Subcutaneous abdominal adipose tissue (tissue), 5 donors: ENCODE measurements at regions not wholly inside any gene's neighbourhood (a gene's known extent, or its start where the extent isn't known, plus 50 kb on each side); places are given as distances from the start of the nearest gene placed in this dataset.
"Not testable (repeated sequence)": the region's sequence is repeated elsewhere in the genome, so short reads cannot be mapped to it uniquely, and the experiment has no call there.

Source experiments
- H3K27ac ChIP-seq: one replicate; pipeline ENCODE4 v1.7.0; 2013; ENCODE audit warnings: low read depth, mild to moderate bottlenecking, inconsistent platforms, low read length, moderate library complexity
- H3K27me3 ChIP-seq, 5 donors: one replicate each; pipeline ENCODE4 v1.7.0; 2013; ENCODE audit warnings: low read length in 5 of 5, inconsistent platforms in 1 of 5; ENCODE audit not compliant: control insufficient read depth in 5 of 5, insufficient read depth in 4 of 5
- H3K36me3 ChIP-seq, 5 donors: one replicate each; pipeline ENCODE4 v1.7.0; 2013; ENCODE audit warnings: low read length in 5 of 5; ENCODE audit not compliant: control insufficient read depth in 5 of 5, insufficient read depth in 5 of 5
- H3K4me1 ChIP-seq, 5 donors: one replicate each; pipeline ENCODE4 v1.7.0; 2013; ENCODE audit warnings: low read length in 5 of 5, mild to moderate bottlenecking in 3 of 5, moderate library complexity in 1 of 5; ENCODE audit not compliant: control insufficient read depth in 5 of 5, insufficient read depth in 5 of 5
- H3K4me3 ChIP-seq, 5 donors: one replicate each; pipeline ENCODE4 v1.7.0; 2013; ENCODE audit warnings: low read length in 5 of 5, low read depth in 1 of 5
- H3K9ac ChIP-seq, 5 donors: one replicate each; pipeline ENCODE4 v1.7.0; 2013; ENCODE audit warnings: low read length in 5 of 5, mild to moderate bottlenecking in 4 of 5, moderate library complexity in 3 of 5
- H3K9me3 ChIP-seq, 5 donors: one replicate each; pipeline ENCODE4 v1.7.0; 2013; ENCODE audit warnings: low read length in 5 of 5; ENCODE audit not compliant: control insufficient read depth in 5 of 5
- donor health status: healthy.
- donor health status: healthy.
- donor health status: healthy.
- donor health status: healthy.
- donor health status: healthy.

- not testable (repeated sequence) for H3K9me3 ChIP-seq, H3K27me3 ChIP-seq, H3K27ac ChIP-seq, H3K9ac ChIP-seq, H3K4me3 ChIP-seq, H3K36me3 ChIP-seq, H3K4me1 ChIP-seq
Measured at GRCh38 chr12:92391726-92392125, 246.1 kb upstream of the BTG1 start.

- Histone ChIP-seq H3K27ac (no peak overlapping the region), H3K27me3 (no peaks in the 10 kb centered on the region), H3K4me1 (peaks cover 0 to 11% (median 9%) of the 10 kb centered on the region in 5 donors), H3K36me3 (no peaks in the 10 kb centered on the region), H3K9me3 (peaks cover 0 to 8% (median 5%) of the 10 kb centered on the region in 5 donors), H3K4me3 (no peak overlapping the region), H3K9ac (no peak overlapping the region)
Measured at GRCh38 chr12:92389466-92389865, 243.8 kb upstream of the BTG1 start.

- Histone ChIP-seq H3K9me3 (no peaks in the 10 kb centered on the region), H3K36me3 (no peaks in the 10 kb centered on the region), H3K4me1 (peaks cover 0 to 25% (median 10%) of the 10 kb centered on the region in 5 donors), H3K27me3 (no peaks in the 10 kb centered on the region), H3K4me3 (no peak overlapping the region), H3K27ac (peak overlapping the region; percentile 2), H3K9ac (no peak overlapping the region)
Measured at GRCh38 chr12:92385296-92385695, 239.7 kb upstream of the BTG1 start.

- H3K4me1 ChIP-seq = peaks cover 0 to 25% (median 10%) of the 10 kb centered on the region in 5 donors
- peak overlapping the region; percentile 2 for H3K27ac ChIP-seq
- no peaks in the 10 kb centered on the region for H3K36me3 ChIP-seq
- no peaks in the 10 kb centered on the region for H3K9me3 ChIP-seq
- no peak overlapping the region for H3K9ac ChIP-seq
- no peaks in the 10 kb centered on the region for H3K27me3 ChIP-seq
- no peak overlapping the region for H3K4me3 ChIP-seq
Measured at GRCh38 chr12:92384571-92384970, 238.9 kb upstream of the BTG1 start.

- Histone ChIP-seq H3K9me3 (no peaks in the 10 kb centered on the region), H3K27ac (no peak overlapping the region), H3K36me3 (no peaks in the 10 kb centered on the region), H3K4me3 (no peak overlapping the region), H3K9ac (no peak overlapping the region), H3K27me3 (no peaks in the 10 kb centered on the region), H3K4me1 (peaks cover 0 to 25% (median 10%) of the 10 kb centered on the region in 5 donors)
Measured at GRCh38 chr12:92382383-92382878, 236.8 kb upstream of the BTG1 start.

GRCh38 chr12:92381856-92382255 lies 236.2 kb upstream of the BTG1 start:
- H3K9me3 ChIP-seq = no peaks in the 10 kb centered on the region
- no peak overlapping the region for H3K4me3 ChIP-seq
- H3K27me3 ChIP-seq = no peaks in the 10 kb centered on the region
- no peak overlapping the region for H3K9ac ChIP-seq
- no peaks in the 10 kb centered on the region for H3K36me3 ChIP-seq
- H3K27ac ChIP-seq = no peak overlapping the region
- H3K4me1 ChIP-seq = peaks cover 0 to 25% (median 10%) of the 10 kb centered on the region in 5 donors

GRCh38 chr12:92378682-92379479 lies 233.2 kb upstream of the BTG1 start:
- Histone ChIP-seq H3K36me3 (no peaks in the 10 kb centered on the region), H3K9ac (no peak overlapping the region), H3K9me3 (no peaks in the 10 kb centered on the region), H3K4me1 (peaks cover 0 to 13% (median 0%) of the 10 kb centered on the region in 5 donors), H3K27ac (no peak overlapping the region), H3K4me3 (no peak overlapping the region), H3K27me3 (no peaks in the 10 kb centered on the region)

GRCh38 chr12:92375504-92375903 lies 229.9 kb upstream of the BTG1 start:
- not testable (repeated sequence) for H3K9ac ChIP-seq, H3K9me3 ChIP-seq, H3K27me3 ChIP-seq, H3K36me3 ChIP-seq, H3K27ac ChIP-seq, H3K4me3 ChIP-seq, H3K4me1 ChIP-seq

- Histone ChIP-seq H3K4me3 (no peak overlapping the region), H3K27ac (no peak overlapping the region), H3K27me3 (no peaks in the 10 kb centered on the region), H3K4me1 (peaks cover 0 to 4% (median 0%) of the 10 kb centered on the region in 5 donors), H3K9ac (no peak overlapping the region), H3K36me3 (no peaks in the 10 kb centered on the region), H3K9me3 (no peaks in the 10 kb centered on the region)
Measured at GRCh38 chr12:92370828-92371227, 225.2 kb upstream of the BTG1 start.

GRCh38 chr12:92369636-92370035 lies 224.0 kb upstream of the BTG1 start:
- H3K27ac ChIP-seq = no peak overlapping the region
- no peaks in the 10 kb centered on the region for H3K9me3 ChIP-seq
- H3K9ac ChIP-seq = no peak overlapping the region
- H3K4me3 ChIP-seq = no peak overlapping the region
- no peaks in the 10 kb centered on the region for H3K36me3 ChIP-seq
- no peaks in the 10 kb centered on the region for H3K27me3 ChIP-seq
- H3K4me1 ChIP-seq = peaks cover 0 to 7% (median 2%) of the 10 kb centered on the region in 5 donors
